Motor neuron (in vitro differentiated cells): ENCODE measurements at regions not wholly inside any gene's neighbourhood (a gene's known extent, or its start where the extent isn't known, plus 50 kb on each side); places are given as distances from the start of the nearest gene placed in this dataset.

ENCODE experiments used
- ATAC-seq, 8 experiments: fragments of 200-7000 bp; cut with Tn5 transposase; replicated peaks in 6 of 8; 2 replicates each; pipeline ENCODE4 v1.8.0; 2021; ENCODE audit warnings: mild to moderate bottlenecking in 8 of 8, moderate library complexity in 8 of 8
- H3K27ac ChIP-seq, 2 donors: fragments of 250-450 bp; sonication (Bioruptor Pico); 2 replicates each; pipeline ENCODE4 v1.9.0; 2021; ENCODE audit warnings: antibody characterized with exemption in 2 of 2, mild to moderate bottlenecking in 2 of 2, moderate library complexity in 1 of 2
- H3K4me1 ChIP-seq, 2 donors: fragments of 250-450 bp; sonication (Bioruptor Pico); replicated peaks in 1 of 2; 2 replicates each; pipeline ENCODE4 v1.6.1; 2021; ENCODE audit warnings: antibody characterized with exemption in 2 of 2, mild to moderate bottlenecking in 2 of 2, moderate library complexity in 1 of 2
- H3K4me3 ChIP-seq, 5 donors: fragments of 250-450 bp; sonication (Bioruptor Pico); 2 replicates each; pipeline ENCODE4 v1.9.0; 2021; ENCODE audit warnings: antibody characterized with exemption in 5 of 5, mild to moderate bottlenecking in 5 of 5, moderate library complexity in 4 of 5
- WGBS, 10 experiments: fragments of 450-650 bp; shearing (Covaris generic); methylation state at CpG; one replicate each; pipeline ENCODE4 v1.0.0; 2022; 5-methylcytosine and 5-hydroxymethylcytosine counted together
- in situ Hi-C, 9 experiments: fragments of 400-800 bp; cut with MboI; loops; one replicate each; pipeline ENCODE4 v1.15.0; 2021; ENCODE audit warnings: low sequenced_read_pairs in 9 of 9, low pct_unique_long_range_greater_than_20kb in 2 of 9; ENCODE audit not compliant: unreplicated experiment in 9 of 9

DNA sequence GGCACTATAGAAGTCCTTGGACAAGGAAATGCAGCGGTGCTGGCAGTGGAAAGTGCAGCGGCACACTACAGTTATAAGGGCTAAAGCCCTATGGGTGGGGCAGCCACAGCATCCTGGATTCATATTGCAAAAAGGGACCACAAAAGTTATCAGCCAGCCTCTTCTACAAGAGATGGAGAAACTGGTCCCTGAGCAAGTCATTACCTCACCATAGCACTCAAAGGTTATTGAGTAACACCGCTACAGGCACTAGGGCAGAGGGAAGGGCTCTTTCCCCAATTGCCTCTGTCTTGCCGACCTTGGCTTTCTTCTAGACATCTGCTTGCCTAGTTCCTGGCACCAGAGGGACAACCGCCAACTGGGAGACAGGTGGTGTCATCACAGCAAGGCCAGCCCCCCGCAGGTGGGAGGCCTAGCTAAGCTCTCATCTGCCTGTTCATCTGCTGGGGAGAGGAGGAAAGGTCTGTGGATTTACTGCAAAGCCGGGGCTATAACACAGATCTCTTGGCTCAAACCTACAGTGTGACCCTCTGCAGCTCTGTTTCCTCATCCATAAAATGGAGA lies 600.0 kb downstream of the BCOR start:
- Histone ChIP-seq H3K4me3 (no peak overlapping the region), H3K4me1 (peaks cover 8 to 9% of the 10 kb centered on the region in 2 donors), H3K27ac (no peak overlapping the region)
- in situ Hi-C loops: no loop called here
- WGBS, 10 experiments: 40 to 83% (median 59%) methylated on average over 2 to 6 of the region's 7 CpGs; no CpG with 5 or more reads in 7 of the 10 experiments
- no peak for ATAC-seq

GRCh38 chrX:39499996-39500395 lies 597.8 kb downstream of the BCOR start:
- ATAC-seq: no peak
- no peak overlapping the region for H3K27ac ChIP-seq
- H3K4me3 ChIP-seq: no peak overlapping the region
- H3K4me1 ChIP-seq: peaks cover 13 to 20% of the 10 kb centered on the region in 2 donors
- in situ Hi-C loops: no loop called here

GRCh38 chrX:39501822-39502221 lies 595.9 kb downstream of the BCOR start:
- no peak for ATAC-seq
- no peak overlapping the region for H3K4me3 ChIP-seq
- in situ Hi-C loops: no loop called here
- 85% methylated on average over 3 of the region's 3 CpGs; no CpG with 5 or more reads in 9 of the 10 experiments for WGBS, 10 experiments
- H3K4me1 ChIP-seq: peaks cover 11 to 18% of the 10 kb centered on the region in 2 donors
- H3K27ac ChIP-seq: no peak overlapping the region

DNA sequence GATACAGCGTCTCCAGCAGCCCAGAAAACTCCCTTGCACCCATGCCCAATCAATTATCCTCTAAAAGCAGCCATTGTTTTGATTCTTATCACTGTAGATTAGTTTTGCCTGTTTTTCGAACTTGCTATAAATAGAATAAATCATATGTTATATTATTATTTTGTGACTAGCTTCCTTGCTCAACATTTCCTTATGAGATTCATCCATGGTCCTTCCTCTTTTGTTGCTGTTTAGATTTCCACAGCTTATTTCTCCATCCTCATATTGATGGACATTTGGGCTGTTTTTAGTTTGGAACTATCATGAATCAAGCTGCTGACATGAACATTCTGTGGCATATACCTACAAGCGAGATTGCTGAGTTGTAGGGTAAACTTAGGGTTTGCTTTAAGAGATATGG lies 595.3 kb downstream of the BCOR start:
- peaks cover 13 to 22% of the 10 kb centered on the region in 2 donors for H3K4me1 ChIP-seq
- 9 to 100% (median 63%) methylated on average over 1 to 3 of the region's 3 CpGs; no CpG with 5 or more reads in 4 of the 10 experiments for WGBS, 10 experiments

GRCh38 chrX:39504227-39504626 lies 593.5 kb downstream of the BCOR start:
- 7 to 100% (median 88%) methylated on average over 1 to 2 of the region's 2 CpGs; no CpG with 5 or more reads in 3 of the 10 experiments for WGBS, 10 experiments
- ATAC-seq: no peak
- in situ Hi-C loops: no loop called here
- Histone ChIP-seq H3K27ac (no peak overlapping the region), H3K4me3 (no peak overlapping the region), H3K4me1 (peaks cover 13 to 22% of the 10 kb centered on the region in 2 donors)

More for the DNA sequence above, 595.3 kb downstream of the BCOR start:
- H3K4me3 ChIP-seq: no peak overlapping the region
- in situ Hi-C loops: no loop called here
- no peak overlapping the region for H3K27ac ChIP-seq
- ATAC-seq: no peak

DNA sequence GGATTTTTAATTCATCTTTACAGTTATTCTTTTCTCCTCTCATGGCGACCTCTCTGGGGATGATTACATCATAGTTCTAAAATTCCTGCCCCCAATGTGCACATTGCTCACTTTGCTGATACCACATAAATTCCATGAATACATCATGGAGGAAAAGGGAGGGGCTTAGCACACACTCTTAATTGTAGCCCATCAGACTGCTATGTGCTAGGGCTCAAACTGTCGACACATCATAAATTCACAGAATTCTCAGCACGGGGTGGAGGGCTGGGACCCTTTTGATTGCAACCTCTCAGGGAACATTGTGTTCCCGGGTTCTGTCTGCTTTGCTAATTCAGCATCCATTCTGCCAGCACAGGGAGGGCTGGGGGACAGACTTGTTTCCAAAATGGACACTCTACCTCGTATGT lies 592.9 kb downstream of the BCOR start:
- ATAC-seq: peak in 7 of 8 experiments; percentile 23 to 97 (median 58)
- WGBS, 10 experiments: 29 to 100% (median 40%) methylated on average over 1 to 3 of the region's 5 CpGs; no CpG with 5 or more reads in 5 of the 10 experiments
- Histone ChIP-seq H3K4me1 (peaks cover 13 to 22% of the 10 kb centered on the region in 2 donors), H3K4me3 (no peak overlapping the region), H3K27ac (no peak overlapping the region)
- in situ Hi-C loops: no loop called here

DNA sequence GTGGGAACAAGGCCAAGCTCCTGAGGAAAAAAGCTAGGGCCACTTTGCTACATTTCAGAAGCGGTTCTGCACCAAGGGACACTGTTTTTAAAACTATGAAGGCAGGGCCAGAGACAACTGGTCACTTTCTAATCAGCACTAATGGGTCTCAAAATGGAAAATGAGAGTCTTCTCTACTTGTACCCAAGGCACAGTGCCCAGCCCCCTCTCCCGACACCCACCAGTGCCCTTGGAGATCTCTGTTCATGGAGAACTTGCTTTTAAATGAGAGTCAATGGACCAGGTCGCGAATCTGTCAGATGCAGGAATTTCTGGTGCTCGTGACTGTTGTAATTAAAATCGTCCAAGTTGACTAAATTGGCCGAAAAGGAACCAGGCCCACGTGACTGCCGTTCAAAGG lies 591.6 kb downstream of the BCOR start:
- no peak overlapping the region for H3K27ac ChIP-seq
- in situ Hi-C loops: no loop called here
- no peak overlapping the region for H3K4me3 ChIP-seq
- 33 to 93% (median 60%) methylated on average over 1 to 5 of the region's 9 CpGs; no CpG with 5 or more reads in 6 of the 10 experiments for WGBS, 10 experiments
- ATAC-seq: no peak
- H3K4me1 ChIP-seq: peaks cover 13 to 22% of the 10 kb centered on the region in 2 donors

- Histone ChIP-seq H3K4me3 (no peak overlapping the region), H3K27ac (peak overlapping the region in 1 of 2 donors; percentile 41), H3K4me1 (peaks cover 13 to 22% of the 10 kb centered on the region in 2 donors)
- peak in 4 of 8 experiments; percentile 21 to 31 (median 25) for ATAC-seq
- WGBS, 10 experiments: 60% methylated on average over 1 of the region's 8 CpGs; no CpG with 5 or more reads in 9 of the 10 experiments
- in situ Hi-C loops: no loop called here
Measured at GRCh38 chrX:39507034-39507433, 590.7 kb downstream of the BCOR start.

- 14 to 100% (median 71%) methylated on average over 1 to 2 of the region's 4 CpGs; no CpG with 5 or more reads in 7 of the 10 experiments for WGBS, 10 experiments
- Histone ChIP-seq H3K4me3 (no peak overlapping the region), H3K4me1 (peaks cover 13 to 22% of the 10 kb centered on the region in 2 donors), H3K27ac (no peak overlapping the region)
- in situ Hi-C loops: no loop called here
- ATAC-seq: no peak
Measured at GRCh38 chrX:39507617-39508299, 590.0 kb downstream of the BCOR start.

- Histone ChIP-seq H3K4me3 (no peak overlapping the region), H3K27ac (no peak overlapping the region), H3K4me1 (peaks cover 13 to 22% of the 10 kb centered on the region in 2 donors)
- ATAC-seq: no peak
- in situ Hi-C loops: no loop called here
- WGBS, 10 experiments: 0 to 59% (median 18%) methylated on average over 1 to 3 of the region's 4 CpGs; no CpG with 5 or more reads in 7 of the 10 experiments
Measured at GRCh38 chrX:39508300-39508692, 589.5 kb downstream of the BCOR start.

DNA sequence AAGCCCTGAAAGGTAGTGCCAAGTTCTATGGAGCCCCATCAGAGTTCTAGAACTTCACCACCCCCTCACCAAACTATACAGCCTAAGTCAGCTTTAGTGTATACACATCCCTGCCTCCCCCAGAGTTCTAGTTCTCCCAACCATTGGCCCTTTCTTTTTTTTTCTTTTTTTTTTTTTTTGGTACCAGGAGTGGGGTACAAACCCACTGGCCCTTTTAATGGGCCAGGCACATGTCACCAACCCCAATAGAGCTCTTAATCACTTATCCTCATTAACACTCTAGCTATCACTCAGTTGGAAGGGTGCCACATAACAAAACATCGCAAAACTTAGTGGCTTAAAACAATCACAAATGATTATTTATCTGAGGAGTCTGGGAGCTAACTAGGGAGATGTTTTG lies 588.6 kb downstream of the BCOR start:
- Histone ChIP-seq H3K27ac (no peak overlapping the region), H3K4me1 (peaks cover 15 to 19% of the 10 kb centered on the region in 2 donors), H3K4me3 (no peak overlapping the region)
- in situ Hi-C loops: no loop called here
- ATAC-seq: no peak
- 20% methylated on average over 1 of the region's 1 CpG; no CpG with 5 or more reads in 9 of the 10 experiments for WGBS, 10 experiments

GRCh38 chrX:39513836-39514235 lies 583.9 kb downstream of the BCOR start:
- in situ Hi-C loops: no loop called here
- WGBS, 10 experiments: 10% methylated on average over 2 of the region's 5 CpGs; no CpG with 5 or more reads in 9 of the 10 experiments
- H3K4me3 ChIP-seq: no peak overlapping the region
- ATAC-seq: peak in 2 of 8 experiments; percentile 86 to 88
- H3K4me1 ChIP-seq: peaks cover 36 to 42% of the 10 kb centered on the region in 2 donors
- no peak overlapping the region for H3K27ac ChIP-seq

- ATAC-seq: no peak
- Histone ChIP-seq H3K4me1 (peaks cover 46 to 50% of the 10 kb centered on the region in 2 donors), H3K27ac (no peak overlapping the region), H3K4me3 (no peak overlapping the region)
- in situ Hi-C loops: no loop called here
- WGBS, 10 experiments: 66% methylated on average over 4 of the region's 7 CpGs; no CpG with 5 or more reads in 9 of the 10 experiments
Measured at GRCh38 chrX:39514801-39515200, 583.0 kb downstream of the BCOR start.
